H1 (cell line): ENCODE measurements at regions not wholly inside any gene's neighbourhood (a gene's known extent, or its start where the extent isn't known, plus 50 kb on each side); places are given as distances from the start of the nearest gene placed in this dataset.

Experiments used
- BRCA1 ChIP-seq: IDR thresholded peaks from 2 replicates; pipeline ENCODE4 v1.6.1; 2012; ENCODE audit warnings: low read depth, low read length, improper control_type of control experiment
- CHD7 ChIP-seq: fragments of 300-600 bp; sonication (generic); IDR thresholded peaks from 2 replicates; pipeline ENCODE4 v1.7.1; 2012; ENCODE audit warnings: low read length, moderate library complexity, mild to moderate bottlenecking, inconsistent platforms; ENCODE audit not compliant: insufficient replicate concordance
- EGR1 ChIP-seq: IDR thresholded peaks from 2 replicates; pipeline ENCODE4 v1.6.1; 2011; ENCODE audit warnings: low read depth, low read length, borderline replicate concordance
- EP300 ChIP-seq, 2 experiments: IDR thresholded peaks; 1 replicate in 1 of 2; 2 replicates in 1 of 2; pipeline ENCODE4 v1.6.1; 2011 to 2012; ENCODE audit warnings: low read depth in 2 of 2, low read length in 2 of 2, mild to moderate bottlenecking in 2 of 2, borderline replicate concordance in 1 of 2, inconsistent platforms in 1 of 2, moderate library complexity in 1 of 2
- JUND ChIP-seq: IDR thresholded peaks from 2 replicates; pipeline ENCODE4 v1.6.1; 2011; ENCODE audit warnings: mild to moderate bottlenecking, improper control_type of control experiment, low read length
- KDM5A ChIP-seq: fragments of 200-600 bp; IDR thresholded peaks from 2 replicates; pipeline ENCODE4 v1.7.1; 2012; ENCODE audit warnings: mild to moderate bottlenecking, low read length, inconsistent platforms, mixed read lengths
- RXRA ChIP-seq: IDR thresholded peaks from 2 replicates; pipeline ENCODE4 v1.6.1; 2011; ENCODE audit warnings: low read depth, mild to moderate bottlenecking, low read length, moderate library complexity; ENCODE audit not compliant: insufficient read depth
- SP4 ChIP-seq: IDR thresholded peaks from 2 replicates; pipeline ENCODE4 v1.6.1; 2012; ENCODE audit warnings: low read length, inconsistent platforms

- TF ChIP-seq CHD7 (no peak), EP300 (IDR thresholded peaks at IDR 0.05; ENCODE audit: borderline replicate concordance in 1 of 2, low read depth in 2 of 2, low read length in 2 of 2) (no peak), EGR1 (no peak), KDM5A (no peak), RXRA (no peak), BRCA1 (no peak), SP4 (no peak), JUND (no peak)
Measured at GRCh38 chr3:96755519-96755918, 58.9 kb upstream of the EPHA6 start (continued).
